ENCODE measurements at regions not wholly inside any gene's neighbourhood (a gene's known extent, or its start where the extent isn't known, plus 50 kb on each side); places are given as distances from the start of the nearest gene placed in this dataset.

- Histone ChIP-seq H3K9me3 (ENCODE audit: control insufficient read depth, low read length) (peaks cover 8% of the 10 kb centered on the region), H2BK5ac (ENCODE audit: low read depth, low read length, poor library complexity, severe bottlenecking) (no peak overlapping the region), H3K27me3 (ENCODE audit: control insufficient read depth in 1 of 2, insufficient read depth in 1 of 2, low read length in 2 of 2) (no peaks in the 10 kb centered on the region), H3K36me3 (ENCODE audit: control insufficient read depth in 1 of 2, insufficient read depth in 2 of 2, low read depth in 1 of 2, low read length in 2 of 2) (no peaks in the 10 kb centered on the region), H2BK15ac (ENCODE audit: low read depth, poor library complexity, severe bottlenecking) (no peak overlapping the region), H3K18ac (ENCODE audit: low read depth in 1 of 2, low read length in 2 of 2) (no peak overlapping the region), H3K4me3 (ENCODE audit: insufficient read depth in 1 of 2, low read depth in 1 of 2, low read length in 2 of 2) (no peak overlapping the region), H2BK12ac (ENCODE audit: low read length in 2 of 2) (no peak overlapping the region), H3K27ac (ENCODE audit: low read length, poor library complexity, severe bottlenecking) (no peak overlapping the region), H3K9ac (ENCODE audit: low read length) (no peak overlapping the region), H2AK5ac (ENCODE audit: low read length, severe bottlenecking) (no peak overlapping the region), H3K23ac (ENCODE audit: low read length in 2 of 2) (no peak overlapping the region), H3K14ac (ENCODE audit: low read length in 2 of 2) (no peak overlapping the region), H3K4me1 (ENCODE audit: control insufficient read depth, insufficient read depth, low read depth, low read length) (no peaks in the 10 kb centered on the region), H3K4ac (ENCODE audit: low read depth in 1 of 2, low read length in 2 of 2) (no peak overlapping the region), H2BK120ac (ENCODE audit: low read depth, low read length) (no peak overlapping the region), H3K79me1 (replicated peaks; ENCODE audit: low read length, poor library complexity, severe bottlenecking) (no peaks in the 10 kb centered on the region), H4K8ac (ENCODE audit: low read length) (no peak overlapping the region), H3K4me2 (ENCODE audit: low read length, poor library complexity, severe bottlenecking) (no peak overlapping the region), H2AFZ (ENCODE audit: low read depth, low read length) (no peak overlapping the region), H4K91ac (ENCODE audit: low read length) (no peak overlapping the region)
- no peak for DNase-seq
- WGBS: 88% methylated on average over 1 of the region's 1 CpG
Observed at GRCh38 chrX:4314586-4314985, 601.1 kb upstream of the PRKX start.

GRCh38 chrX:4277122-4277521, 563.7 kb upstream of the PRKX start:
- H3K79me1 ChIP-seq (replicated peaks; ENCODE audit: low read length, poor library complexity, severe bottlenecking): no peaks in the 10 kb centered on the region
- no peak overlapping the region for H3K27ac ChIP-seq (ENCODE audit: low read length, poor library complexity, severe bottlenecking)
- no peak overlapping the region for H4K91ac ChIP-seq (ENCODE audit: low read length)
- no peaks in the 10 kb centered on the region for H3K4me1 ChIP-seq (ENCODE audit: control insufficient read depth, insufficient read depth, low read depth, low read length)
- H2BK15ac ChIP-seq (ENCODE audit: low read depth, poor library complexity, severe bottlenecking): no peak overlapping the region
- no peak overlapping the region for H3K4ac ChIP-seq (ENCODE audit: low read depth in 1 of 2, low read length in 2 of 2)
- H3K27me3 ChIP-seq (ENCODE audit: control insufficient read depth in 1 of 2, insufficient read depth in 1 of 2, low read length in 2 of 2): no peaks in the 10 kb centered on the region
- no peak overlapping the region for H3K18ac ChIP-seq (ENCODE audit: low read depth in 1 of 2, low read length in 2 of 2)
- no peak overlapping the region for H2BK12ac ChIP-seq (ENCODE audit: low read length in 2 of 2)
- H3K9ac ChIP-seq (ENCODE audit: low read length): no peak overlapping the region
- H3K4me2 ChIP-seq (ENCODE audit: low read length, poor library complexity, severe bottlenecking): no peak overlapping the region
- no peak overlapping the region for H2BK120ac ChIP-seq (ENCODE audit: low read depth, low read length)
- H3K36me3 ChIP-seq (ENCODE audit: control insufficient read depth in 1 of 2, insufficient read depth in 2 of 2, low read depth in 1 of 2, low read length in 2 of 2): no peaks in the 10 kb centered on the region
- H3K23ac ChIP-seq (ENCODE audit: low read length in 2 of 2): no peak overlapping the region
- H3K14ac ChIP-seq (ENCODE audit: low read length in 2 of 2): no peak overlapping the region
- H2AK5ac ChIP-seq (ENCODE audit: low read length, severe bottlenecking): no peak overlapping the region
- 24% methylated on average over 2 of the region's 4 CpGs for WGBS
- no peak overlapping the region for H3K4me3 ChIP-seq (ENCODE audit: insufficient read depth in 1 of 2, low read depth in 1 of 2, low read length in 2 of 2)
- no peak overlapping the region for H4K8ac ChIP-seq (ENCODE audit: low read length)
- H2AFZ ChIP-seq (ENCODE audit: low read depth, low read length): no peak overlapping the region
- H3K9me3 ChIP-seq (ENCODE audit: control insufficient read depth, low read length): peaks cover 13% of the 10 kb centered on the region
- H2BK5ac ChIP-seq (ENCODE audit: low read depth, low read length, poor library complexity, severe bottlenecking): no peak overlapping the region
- DNase-seq: no peak

- Histone ChIP-seq H2BK120ac (ENCODE audit: low read depth, low read length) (no peak overlapping the region), H3K4ac (ENCODE audit: low read depth in 1 of 2, low read length in 2 of 2) (no peak overlapping the region), H3K9me3 (ENCODE audit: control insufficient read depth, low read length) (peaks cover 4% of the 10 kb centered on the region), H3K4me2 (ENCODE audit: low read length, poor library complexity, severe bottlenecking) (no peak overlapping the region), H2AK5ac (ENCODE audit: low read length, severe bottlenecking) (no peak overlapping the region), H4K91ac (ENCODE audit: low read length) (no peak overlapping the region), H3K4me1 (ENCODE audit: control insufficient read depth, insufficient read depth, low read depth, low read length) (no peaks in the 10 kb centered on the region), H3K4me3 (ENCODE audit: insufficient read depth in 1 of 2, low read depth in 1 of 2, low read length in 2 of 2) (no peak overlapping the region), H3K27ac (ENCODE audit: low read length, poor library complexity, severe bottlenecking) (no peak overlapping the region), H4K8ac (ENCODE audit: low read length) (no peak overlapping the region), H2BK15ac (ENCODE audit: low read depth, poor library complexity, severe bottlenecking) (no peak overlapping the region), H3K36me3 (ENCODE audit: control insufficient read depth in 1 of 2, insufficient read depth in 2 of 2, low read depth in 1 of 2, low read length in 2 of 2) (no peaks in the 10 kb centered on the region), H2BK5ac (ENCODE audit: low read depth, low read length, poor library complexity, severe bottlenecking) (no peak overlapping the region), H3K27me3 (ENCODE audit: control insufficient read depth in 1 of 2, insufficient read depth in 1 of 2, low read length in 2 of 2) (no peaks in the 10 kb centered on the region), H3K18ac (ENCODE audit: low read depth in 1 of 2, low read length in 2 of 2) (no peak overlapping the region), H2BK12ac (ENCODE audit: low read length in 2 of 2) (no peak overlapping the region), H3K14ac (ENCODE audit: low read length in 2 of 2) (no peak overlapping the region), H2AFZ (ENCODE audit: low read depth, low read length) (no peak overlapping the region), H3K79me1 (replicated peaks; ENCODE audit: low read length, poor library complexity, severe bottlenecking) (no peaks in the 10 kb centered on the region), H3K9ac (ENCODE audit: low read length) (no peak overlapping the region), H3K23ac (ENCODE audit: low read length in 2 of 2) (no peak overlapping the region)
- WGBS: 26% methylated on average over 2 of the region's 2 CpGs
- DNase-seq: no peak
Observed at GRCh38 chrX:4268676-4269075, 555.2 kb upstream of the PRKX start.

DNA sequence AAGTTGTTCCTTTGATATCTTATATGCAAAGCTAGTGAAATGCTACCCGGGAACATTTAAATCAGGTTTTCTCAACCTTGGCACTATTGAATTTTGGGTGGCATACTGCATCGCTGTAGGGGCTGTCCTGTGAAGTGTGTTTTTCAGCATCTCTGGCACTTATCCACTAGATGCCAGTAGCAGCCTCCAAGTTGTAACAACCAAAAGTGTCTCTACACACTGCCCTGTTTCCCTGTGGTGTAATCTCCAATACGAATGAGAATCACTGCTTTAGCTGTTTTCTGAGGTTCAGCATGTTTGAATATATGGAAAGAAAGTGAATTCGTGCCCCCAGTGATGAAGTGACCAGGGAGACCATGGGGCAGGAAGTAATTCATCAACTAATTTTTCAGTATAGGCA, 551.6 kb upstream of the PRKX start:
- H4K91ac ChIP-seq (ENCODE audit: low read length): no peak overlapping the region
- no peaks in the 10 kb centered on the region for H3K4me1 ChIP-seq (ENCODE audit: control insufficient read depth, insufficient read depth, low read depth, low read length)
- no peak overlapping the region for H2BK15ac ChIP-seq (ENCODE audit: low read depth, poor library complexity, severe bottlenecking)

More for the DNA sequence above, 551.6 kb upstream of the PRKX start:
- Histone ChIP-seq H2AFZ (ENCODE audit: low read depth, low read length) (no peak overlapping the region), H3K14ac (ENCODE audit: low read length in 2 of 2) (no peak overlapping the region), H2AK5ac (ENCODE audit: low read length, severe bottlenecking) (no peak overlapping the region), H3K27ac (ENCODE audit: low read length, poor library complexity, severe bottlenecking) (no peak overlapping the region), H3K9me3 (ENCODE audit: control insufficient read depth, low read length) (peaks cover 7% of the 10 kb centered on the region), H3K9ac (ENCODE audit: low read length) (no peak overlapping the region), H2BK12ac (ENCODE audit: low read length in 2 of 2) (no peak overlapping the region), H3K4ac (ENCODE audit: low read depth in 1 of 2, low read length in 2 of 2) (no peak overlapping the region), H3K4me3 (ENCODE audit: insufficient read depth in 1 of 2, low read depth in 1 of 2, low read length in 2 of 2) (no peak overlapping the region), H3K79me1 (replicated peaks; ENCODE audit: low read length, poor library complexity, severe bottlenecking) (no peaks in the 10 kb centered on the region), H3K18ac (ENCODE audit: low read depth in 1 of 2, low read length in 2 of 2) (no peak overlapping the region), H2BK5ac (ENCODE audit: low read depth, low read length, poor library complexity, severe bottlenecking) (no peak overlapping the region), H3K27me3 (ENCODE audit: control insufficient read depth in 1 of 2, insufficient read depth in 1 of 2, low read length in 2 of 2) (no peaks in the 10 kb centered on the region), H3K36me3 (ENCODE audit: control insufficient read depth in 1 of 2, insufficient read depth in 2 of 2, low read depth in 1 of 2, low read length in 2 of 2) (no peaks in the 10 kb centered on the region), H2BK120ac (ENCODE audit: low read depth, low read length) (no peak overlapping the region), H4K8ac (ENCODE audit: low read length) (no peak overlapping the region), H3K23ac (ENCODE audit: low read length in 2 of 2) (no peak overlapping the region), H3K4me2 (ENCODE audit: low read length, poor library complexity, severe bottlenecking) (no peak overlapping the region)
- no peak for DNase-seq
- 58% methylated on average over 2 of the region's 4 CpGs for WGBS

All from mesenchymal stem cell (in vitro differentiated cells and primary cell).